ENCODE measurements at regions not wholly inside any gene's neighbourhood (a gene's known extent, or its start where the extent isn't known, plus 50 kb on each side); places are given as distances from the start of the nearest gene placed in this dataset.
A peak's percentile ranks its signal among the peaks of the same experiment; 100 is the strongest.
"Not testable (repeated sequence)": the region's sequence is repeated elsewhere in the genome, so short reads cannot be mapped to it uniquely, and the experiment has no call there.

DNA sequence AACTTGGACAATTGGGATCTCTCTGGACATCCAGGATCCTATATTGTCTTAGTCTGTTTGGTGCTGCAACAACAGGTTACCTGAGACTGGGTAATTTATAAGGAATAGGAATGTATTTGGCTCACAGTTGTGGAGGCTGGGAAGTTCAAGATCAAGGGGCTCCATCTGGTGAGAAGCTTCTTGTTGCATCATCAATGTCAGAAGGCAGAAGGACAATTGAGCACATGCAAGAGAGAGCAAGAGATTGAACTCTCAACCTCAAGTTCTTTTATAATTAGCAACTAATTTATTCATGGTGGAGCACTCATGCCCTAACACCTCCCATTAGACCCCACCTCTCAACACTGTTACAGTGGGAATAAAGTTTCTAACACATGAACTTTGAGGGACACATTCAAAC is 124.7 kb upstream of the ETV3 start:
- Histone ChIP-seq H3K9ac (ENCODE audit: low read depth, low read length) (no peak overlapping the region), H3K9me3 (ENCODE audit: control insufficient read depth, insufficient read depth, low read length) (no peaks in the 10 kb centered on the region), H3K36me3 (ENCODE audit: control insufficient read depth, insufficient read depth, low read length) (no peaks in the 10 kb centered on the region), H3K27me3 (ENCODE audit: control insufficient read depth, insufficient read depth, low read length) (no peaks in the 10 kb centered on the region), H3K27ac (ENCODE audit: low read depth, low read length) (no peak overlapping the region), H3K4me1 (ENCODE audit: control insufficient read depth, insufficient read depth, low read length) (no peaks in the 10 kb centered on the region), H3K4me3 (ENCODE audit: low read depth, low read length) (no peak overlapping the region)

DNA sequence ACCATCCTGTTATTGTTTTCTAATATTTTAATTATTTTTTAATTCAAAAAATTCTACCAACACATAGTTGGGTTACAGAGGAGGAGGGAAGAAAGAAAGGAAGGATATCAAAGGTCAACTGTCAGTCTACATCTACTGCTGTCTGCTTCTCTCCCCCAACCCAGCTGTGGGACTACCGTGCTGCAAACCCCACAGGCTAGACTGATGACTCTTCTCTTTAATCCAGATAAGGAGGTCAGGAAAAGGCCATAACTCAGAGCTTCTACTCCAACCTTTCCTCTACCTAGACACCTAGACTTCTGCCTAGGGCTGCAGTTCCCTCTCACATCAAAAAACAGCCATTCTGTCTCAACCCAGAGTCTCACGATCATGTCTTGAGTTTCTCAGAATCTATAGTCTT is 124.2 kb upstream of the ETV3 start:
- H3K36me3 ChIP-seq (ENCODE audit: control insufficient read depth, insufficient read depth, low read length): no peaks in the 10 kb centered on the region
- no peaks in the 10 kb centered on the region for H3K9me3 ChIP-seq (ENCODE audit: control insufficient read depth, insufficient read depth, low read length)
- no peak overlapping the region for H3K27ac ChIP-seq (ENCODE audit: low read depth, low read length)
- no peaks in the 10 kb centered on the region for H3K27me3 ChIP-seq (ENCODE audit: control insufficient read depth, insufficient read depth, low read length)
- H3K9ac ChIP-seq (ENCODE audit: low read depth, low read length): no peak overlapping the region
- H3K4me1 ChIP-seq (ENCODE audit: control insufficient read depth, insufficient read depth, low read length): no peaks in the 10 kb centered on the region
- no peak overlapping the region for H3K4me3 ChIP-seq (ENCODE audit: low read depth, low read length)

GRCh38 chr1:157255891-157256290 is 117.7 kb upstream of the ETV3 start:
- H3K27me3 ChIP-seq (ENCODE audit: control insufficient read depth, insufficient read depth, low read length); H3K9me3 ChIP-seq (ENCODE audit: control insufficient read depth, insufficient read depth, low read length); H3K9ac ChIP-seq (ENCODE audit: low read depth, low read length); H3K4me1 ChIP-seq (ENCODE audit: control insufficient read depth, insufficient read depth, low read length); H3K36me3 ChIP-seq (ENCODE audit: control insufficient read depth, insufficient read depth, low read length); H3K4me3 ChIP-seq (ENCODE audit: low read depth, low read length); H3K27ac ChIP-seq (ENCODE audit: low read depth, low read length): not testable (repeated sequence)

DNA sequence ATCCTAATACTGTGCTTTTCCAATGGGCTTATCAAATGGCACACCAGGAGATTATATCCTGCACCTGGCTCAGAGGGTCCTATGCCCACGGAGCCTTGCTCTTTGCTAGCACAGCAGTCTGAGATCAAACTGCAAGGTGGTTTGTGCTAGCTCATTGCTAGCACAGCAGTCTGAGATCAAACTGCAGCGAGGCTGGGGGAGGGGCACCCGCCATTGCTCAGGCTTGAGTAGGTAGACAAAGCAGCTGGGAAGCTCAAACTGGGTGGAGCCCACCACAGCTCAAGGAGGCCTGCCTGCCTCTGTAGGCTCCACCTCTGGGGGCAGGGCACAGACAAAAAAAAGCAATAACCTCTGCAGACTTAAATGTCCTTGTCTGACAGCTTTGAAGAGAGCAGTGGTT is 116.0 kb upstream of the ETV3 start:
- not testable (repeated sequence) for H3K36me3 ChIP-seq (ENCODE audit: control insufficient read depth, insufficient read depth, low read length); H3K27me3 ChIP-seq (ENCODE audit: control insufficient read depth, insufficient read depth, low read length); H3K4me3 ChIP-seq (ENCODE audit: low read depth, low read length); H3K27ac ChIP-seq (ENCODE audit: low read depth, low read length); H3K9ac ChIP-seq (ENCODE audit: low read depth, low read length); H3K4me1 ChIP-seq (ENCODE audit: control insufficient read depth, insufficient read depth, low read length); H3K9me3 ChIP-seq (ENCODE audit: control insufficient read depth, insufficient read depth, low read length)

GRCh38 chr1:157252473-157252872 is 114.3 kb upstream of the ETV3 start:
- H3K36me3 ChIP-seq (ENCODE audit: control insufficient read depth, insufficient read depth, low read length): no peaks in the 10 kb centered on the region
- peaks cover 10% of the 10 kb centered on the region for H3K9me3 ChIP-seq (ENCODE audit: control insufficient read depth, insufficient read depth, low read length)
- no peaks in the 10 kb centered on the region for H3K27me3 ChIP-seq (ENCODE audit: control insufficient read depth, insufficient read depth, low read length)
- H3K9ac ChIP-seq (ENCODE audit: low read depth, low read length): no peak overlapping the region
- H3K4me3 ChIP-seq (ENCODE audit: low read depth, low read length): no peak overlapping the region
- H3K4me1 ChIP-seq (ENCODE audit: control insufficient read depth, insufficient read depth, low read length): no peaks in the 10 kb centered on the region
- no peak overlapping the region for H3K27ac ChIP-seq (ENCODE audit: low read depth, low read length)

GRCh38 chr1:157249739-157250138 is 111.5 kb upstream of the ETV3 start:
- H3K4me3 ChIP-seq (ENCODE audit: low read depth, low read length): no peak overlapping the region
- no peaks in the 10 kb centered on the region for H3K4me1 ChIP-seq (ENCODE audit: control insufficient read depth, insufficient read depth, low read length)
- no peak overlapping the region for H3K9ac ChIP-seq (ENCODE audit: low read depth, low read length)
- no peaks in the 10 kb centered on the region for H3K27me3 ChIP-seq (ENCODE audit: control insufficient read depth, insufficient read depth, low read length)
- peaks cover 10% of the 10 kb centered on the region for H3K9me3 ChIP-seq (ENCODE audit: control insufficient read depth, insufficient read depth, low read length)
- H3K36me3 ChIP-seq (ENCODE audit: control insufficient read depth, insufficient read depth, low read length): no peaks in the 10 kb centered on the region
- H3K27ac ChIP-seq (ENCODE audit: low read depth, low read length): no peak overlapping the region

DNA sequence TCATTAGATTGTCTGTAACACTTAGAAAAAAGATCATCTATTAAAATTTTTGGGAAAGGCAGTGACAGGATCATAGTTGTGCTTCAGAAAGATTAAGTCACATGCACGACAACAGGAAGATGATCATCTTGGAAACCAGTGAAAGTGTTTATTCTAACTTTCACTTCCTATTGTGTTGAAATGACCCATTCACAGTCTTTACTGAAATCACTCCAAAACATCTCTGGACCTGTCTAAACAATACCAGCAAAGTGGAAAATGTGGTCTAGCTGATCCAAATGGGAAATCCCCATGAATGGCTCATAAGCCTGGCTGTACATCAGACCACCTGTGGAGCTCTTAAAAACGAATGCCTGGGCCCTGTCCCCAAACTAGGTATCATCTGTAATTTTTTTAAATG is 111.1 kb upstream of the ETV3 start:
- Histone ChIP-seq H3K27ac (ENCODE audit: low read depth, low read length) (no peak overlapping the region), H3K4me3 (ENCODE audit: low read depth, low read length) (no peak overlapping the region), H3K9ac (ENCODE audit: low read depth, low read length) (no peak overlapping the region), H3K27me3 (ENCODE audit: control insufficient read depth, insufficient read depth, low read length) (no peaks in the 10 kb centered on the region), H3K36me3 (ENCODE audit: control insufficient read depth, insufficient read depth, low read length) (no peaks in the 10 kb centered on the region), H3K4me1 (ENCODE audit: control insufficient read depth, insufficient read depth, low read length) (no peaks in the 10 kb centered on the region), H3K9me3 (ENCODE audit: control insufficient read depth, insufficient read depth, low read length) (peaks cover 10% of the 10 kb centered on the region)

DNA sequence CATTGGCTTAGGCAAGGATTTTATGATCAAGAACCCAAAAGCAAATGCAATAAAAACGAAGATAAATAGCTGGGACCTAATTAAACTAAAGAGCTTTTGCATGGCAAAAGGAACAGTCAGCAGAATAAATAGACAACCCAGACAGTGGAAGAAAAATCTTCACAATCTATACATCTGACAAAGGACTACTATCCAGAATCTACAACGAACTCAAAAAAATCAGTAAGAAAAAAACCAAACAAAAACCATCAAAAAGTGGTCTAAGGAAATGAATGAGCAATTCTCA is 109.5 kb upstream of the ETV3 start:
- not testable (repeated sequence) for H3K36me3 ChIP-seq (ENCODE audit: control insufficient read depth, insufficient read depth, low read length); H3K27me3 ChIP-seq (ENCODE audit: control insufficient read depth, insufficient read depth, low read length); H3K9ac ChIP-seq (ENCODE audit: low read depth, low read length); H3K27ac ChIP-seq (ENCODE audit: low read depth, low read length); H3K9me3 ChIP-seq (ENCODE audit: control insufficient read depth, insufficient read depth, low read length); H3K4me3 ChIP-seq (ENCODE audit: low read depth, low read length); H3K4me1 ChIP-seq (ENCODE audit: control insufficient read depth, insufficient read depth, low read length)

GRCh38 chr1:157247005-157247763 is 109.0 kb upstream of the ETV3 start:
- Histone ChIP-seq H3K36me3 (ENCODE audit: control insufficient read depth, insufficient read depth, low read length) (no peaks in the 10 kb centered on the region), H3K4me3 (ENCODE audit: low read depth, low read length) (no peak overlapping the region), H3K9ac (ENCODE audit: low read depth, low read length) (no peak overlapping the region), H3K27ac (ENCODE audit: low read depth, low read length) (no peak overlapping the region), H3K27me3 (ENCODE audit: control insufficient read depth, insufficient read depth, low read length) (no peaks in the 10 kb centered on the region), H3K4me1 (ENCODE audit: control insufficient read depth, insufficient read depth, low read length) (no peaks in the 10 kb centered on the region), H3K9me3 (ENCODE audit: control insufficient read depth, insufficient read depth, low read length) (no peaks in the 10 kb centered on the region)

GRCh38 chr1:157245823-157246222 is 107.6 kb upstream of the ETV3 start:
- no peak overlapping the region for H3K9ac ChIP-seq (ENCODE audit: low read depth, low read length)
- H3K27ac ChIP-seq (ENCODE audit: low read depth, low read length): no peak overlapping the region
- H3K4me3 ChIP-seq (ENCODE audit: low read depth, low read length): no peak overlapping the region
- no peaks in the 10 kb centered on the region for H3K9me3 ChIP-seq (ENCODE audit: control insufficient read depth, insufficient read depth, low read length)
- peaks cover 7% of the 10 kb centered on the region; the same call in 1 of the 2 replicates for H3K4me1 ChIP-seq (ENCODE audit: control insufficient read depth, insufficient read depth, low read length)
- H3K36me3 ChIP-seq (ENCODE audit: control insufficient read depth, insufficient read depth, low read length): no peaks in the 10 kb centered on the region
- no peaks in the 10 kb centered on the region for H3K27me3 ChIP-seq (ENCODE audit: control insufficient read depth, insufficient read depth, low read length)

- peaks cover 45% of the 10 kb centered on the region for H3K4me1 ChIP-seq (ENCODE audit: control insufficient read depth, insufficient read depth, low read length)
- peak overlapping the region; percentile 42 for H3K9ac ChIP-seq (ENCODE audit: low read depth, low read length)
- H3K36me3 ChIP-seq (ENCODE audit: control insufficient read depth, insufficient read depth, low read length): no peaks in the 10 kb centered on the region
- H3K9me3 ChIP-seq (ENCODE audit: control insufficient read depth, insufficient read depth, low read length): no peaks in the 10 kb centered on the region
- H3K27me3 ChIP-seq (ENCODE audit: control insufficient read depth, insufficient read depth, low read length): no peaks in the 10 kb centered on the region
- peak overlapping the region; percentile 87 for H3K27ac ChIP-seq (ENCODE audit: low read depth, low read length)
- peak overlapping the region; percentile 32; the same call in 1 of the 2 replicates for H3K4me3 ChIP-seq (ENCODE audit: low read depth, low read length)
Observed at GRCh38 chr1:157241185-157241538, 103.0 kb upstream of the ETV3 start.
